Breast epithelium (tissue), 3 donors: ENCODE measurements at regions not wholly inside any gene's neighbourhood (a gene's known extent, or its start where the extent isn't known, plus 50 kb on each side); places are given as distances from the start of the nearest gene placed in this dataset.

Experiments used
- POLR2A ChIP-seq: fragments of 450-650 bp; IDR thresholded peaks from one replicate; pipeline ENCODE4 v1.6.1; 2016; ENCODE audit warnings: antibody characterized with exemption, mild to moderate bottlenecking, moderate library complexity
- POLR2AphosphoS5 ChIP-seq, 3 donors: sonication (generic); formaldehyde crosslinking; IDR thresholded peaks; one replicate each; pipeline ENCODE4 v1.6.1; 2017; ENCODE audit warnings: antibody characterized with exemption in 3 of 3
- TF ChIP-seq, protein P1 (sequence below), 3 donors: fragments of 450-650 bp; IDR thresholded peaks; one replicate each; pipeline ENCODE4 v1.5.1; 2016 to 2017; ENCODE audit warnings: antibody characterized with exemption in 3 of 3, mild to moderate bottlenecking in 3 of 3, moderate library complexity in 3 of 3

DNA sequence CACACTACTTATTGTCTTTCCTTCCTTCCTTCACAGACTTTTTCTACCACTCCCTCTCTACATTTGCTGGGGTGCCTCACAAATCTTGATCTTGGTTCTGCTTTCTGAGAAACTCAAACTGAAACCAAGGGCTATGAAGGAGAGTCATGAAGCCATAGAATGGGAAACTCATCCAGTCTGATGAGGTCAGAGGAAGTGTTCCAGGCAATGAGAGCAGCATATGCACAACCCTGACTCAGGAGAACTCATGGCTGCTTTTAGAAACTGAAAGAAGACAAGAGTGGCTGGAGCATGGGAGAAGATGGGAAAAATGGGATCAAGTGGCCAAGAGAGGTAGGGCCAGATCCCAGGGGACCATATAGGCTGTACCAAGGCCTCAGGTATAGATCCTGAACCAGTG is 130.0 kb upstream of the TOX3 start:
- TF ChIP-seq, protein P1, sequence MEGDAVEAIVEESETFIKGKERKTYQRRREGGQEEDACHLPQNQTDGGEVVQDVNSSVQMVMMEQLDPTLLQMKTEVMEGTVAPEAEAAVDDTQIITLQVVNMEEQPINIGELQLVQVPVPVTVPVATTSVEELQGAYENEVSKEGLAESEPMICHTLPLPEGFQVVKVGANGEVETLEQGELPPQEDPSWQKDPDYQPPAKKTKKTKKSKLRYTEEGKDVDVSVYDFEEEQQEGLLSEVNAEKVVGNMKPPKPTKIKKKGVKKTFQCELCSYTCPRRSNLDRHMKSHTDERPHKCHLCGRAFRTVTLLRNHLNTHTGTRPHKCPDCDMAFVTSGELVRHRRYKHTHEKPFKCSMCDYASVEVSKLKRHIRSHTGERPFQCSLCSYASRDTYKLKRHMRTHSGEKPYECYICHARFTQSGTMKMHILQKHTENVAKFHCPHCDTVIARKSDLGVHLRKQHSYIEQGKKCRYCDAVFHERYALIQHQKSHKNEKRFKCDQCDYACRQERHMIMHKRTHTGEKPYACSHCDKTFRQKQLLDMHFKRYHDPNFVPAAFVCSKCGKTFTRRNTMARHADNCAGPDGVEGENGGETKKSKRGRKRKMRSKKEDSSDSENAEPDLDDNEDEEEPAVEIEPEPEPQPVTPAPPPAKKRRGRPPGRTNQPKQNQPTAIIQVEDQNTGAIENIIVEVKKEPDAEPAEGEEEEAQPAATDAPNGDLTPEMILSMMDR (IDR thresholded peaks at IDR 0.05): no peak
- TF ChIP-seq POLR2A (no peak), POLR2AphosphoS5 (IDR thresholded peaks at IDR 0.05) (no peak)
